ENCODE measurements at regions not wholly inside any gene's neighbourhood (a gene's known extent, or its start where the extent isn't known, plus 50 kb on each side); places are given as distances from the start of the nearest gene placed in this dataset.

DNA sequence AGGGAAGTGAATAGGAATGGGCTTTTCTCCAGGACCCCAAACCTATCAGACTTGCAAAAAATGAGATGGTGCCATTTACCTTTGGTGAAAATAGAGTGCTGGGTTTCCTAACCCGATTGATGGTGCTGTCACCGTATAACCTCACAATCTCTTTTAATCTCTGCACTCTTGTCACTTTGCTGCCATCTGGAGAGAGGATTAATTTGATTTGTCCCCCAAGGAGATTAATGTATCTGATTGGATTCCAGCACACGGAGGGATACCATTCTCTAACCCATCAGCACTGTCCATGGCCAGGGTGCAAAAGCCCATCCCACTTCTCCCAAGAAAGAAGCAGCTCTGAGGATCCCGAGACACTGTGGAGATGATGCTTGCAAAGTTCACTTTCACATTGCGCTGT is 86.3 kb upstream of the NFE2L3 start:
- DNase-seq (ENCODE audit: extremely low read depth, low read depth) = no peak
- TF ChIP-seq, protein P1, sequence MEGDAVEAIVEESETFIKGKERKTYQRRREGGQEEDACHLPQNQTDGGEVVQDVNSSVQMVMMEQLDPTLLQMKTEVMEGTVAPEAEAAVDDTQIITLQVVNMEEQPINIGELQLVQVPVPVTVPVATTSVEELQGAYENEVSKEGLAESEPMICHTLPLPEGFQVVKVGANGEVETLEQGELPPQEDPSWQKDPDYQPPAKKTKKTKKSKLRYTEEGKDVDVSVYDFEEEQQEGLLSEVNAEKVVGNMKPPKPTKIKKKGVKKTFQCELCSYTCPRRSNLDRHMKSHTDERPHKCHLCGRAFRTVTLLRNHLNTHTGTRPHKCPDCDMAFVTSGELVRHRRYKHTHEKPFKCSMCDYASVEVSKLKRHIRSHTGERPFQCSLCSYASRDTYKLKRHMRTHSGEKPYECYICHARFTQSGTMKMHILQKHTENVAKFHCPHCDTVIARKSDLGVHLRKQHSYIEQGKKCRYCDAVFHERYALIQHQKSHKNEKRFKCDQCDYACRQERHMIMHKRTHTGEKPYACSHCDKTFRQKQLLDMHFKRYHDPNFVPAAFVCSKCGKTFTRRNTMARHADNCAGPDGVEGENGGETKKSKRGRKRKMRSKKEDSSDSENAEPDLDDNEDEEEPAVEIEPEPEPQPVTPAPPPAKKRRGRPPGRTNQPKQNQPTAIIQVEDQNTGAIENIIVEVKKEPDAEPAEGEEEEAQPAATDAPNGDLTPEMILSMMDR (IDR thresholded peaks at IDR 0.05; ENCODE audit: low read depth, low read length, missing control alignments) = no peak
- H3K4me3 ChIP-seq (replicated peaks; ENCODE audit: low read depth, low read length) = no peak overlapping the region

DNA sequence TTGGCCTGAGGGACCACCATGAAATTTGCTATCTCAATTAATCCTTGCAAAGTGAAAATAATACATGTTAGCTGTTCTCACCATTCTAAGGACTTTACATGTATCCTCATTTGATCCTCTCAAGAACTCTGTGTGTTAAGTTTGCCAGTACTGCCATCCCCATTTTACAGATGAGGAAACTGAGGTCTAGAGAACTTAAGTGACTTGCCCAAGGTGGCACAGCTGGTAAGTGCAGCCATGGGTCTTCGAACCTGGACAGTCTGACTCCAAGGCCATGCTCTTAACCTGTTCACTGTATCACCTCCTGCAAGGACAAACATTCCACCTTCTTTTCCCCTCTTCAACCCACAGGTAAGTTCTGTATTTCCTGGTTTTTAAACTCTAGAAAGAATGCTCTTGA is 85.3 kb upstream of the NFE2L3 start:
- TF ChIP-seq, protein P1 (IDR thresholded peaks at IDR 0.05; ENCODE audit: low read depth, low read length, missing control alignments) = no peak
- DNase-seq (ENCODE audit: extremely low read depth, low read depth) = no peak
- no peak overlapping the region for H3K4me3 ChIP-seq (replicated peaks; ENCODE audit: low read depth, low read length)

DNA sequence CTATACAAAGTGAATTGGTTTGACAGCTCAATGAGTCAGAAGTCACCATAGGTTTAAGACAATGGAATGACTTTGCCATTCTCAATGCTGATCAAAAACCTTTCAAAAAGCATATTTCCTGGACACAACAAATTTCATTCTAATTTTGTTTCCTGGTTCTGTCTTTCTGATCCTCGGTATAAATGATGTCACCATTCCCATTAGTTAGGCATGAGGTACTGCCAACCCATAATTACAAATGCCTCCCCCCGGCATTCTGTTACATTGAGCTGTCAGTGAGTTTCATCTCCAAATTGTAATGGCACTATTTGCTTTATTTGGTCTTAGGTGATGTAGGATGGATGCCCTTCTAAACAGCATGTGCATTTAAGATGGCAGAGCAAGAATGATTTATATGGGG is 81.7 kb upstream of the NFE2L3 start:
- no peak overlapping the region for H3K4me3 ChIP-seq (replicated peaks; ENCODE audit: low read depth, low read length)
- DNase-seq (ENCODE audit: extremely low read depth, low read depth) = no peak
- TF ChIP-seq, protein P1 (IDR thresholded peaks at IDR 0.05; ENCODE audit: low read depth, low read length, missing control alignments) = no peak

DNA sequence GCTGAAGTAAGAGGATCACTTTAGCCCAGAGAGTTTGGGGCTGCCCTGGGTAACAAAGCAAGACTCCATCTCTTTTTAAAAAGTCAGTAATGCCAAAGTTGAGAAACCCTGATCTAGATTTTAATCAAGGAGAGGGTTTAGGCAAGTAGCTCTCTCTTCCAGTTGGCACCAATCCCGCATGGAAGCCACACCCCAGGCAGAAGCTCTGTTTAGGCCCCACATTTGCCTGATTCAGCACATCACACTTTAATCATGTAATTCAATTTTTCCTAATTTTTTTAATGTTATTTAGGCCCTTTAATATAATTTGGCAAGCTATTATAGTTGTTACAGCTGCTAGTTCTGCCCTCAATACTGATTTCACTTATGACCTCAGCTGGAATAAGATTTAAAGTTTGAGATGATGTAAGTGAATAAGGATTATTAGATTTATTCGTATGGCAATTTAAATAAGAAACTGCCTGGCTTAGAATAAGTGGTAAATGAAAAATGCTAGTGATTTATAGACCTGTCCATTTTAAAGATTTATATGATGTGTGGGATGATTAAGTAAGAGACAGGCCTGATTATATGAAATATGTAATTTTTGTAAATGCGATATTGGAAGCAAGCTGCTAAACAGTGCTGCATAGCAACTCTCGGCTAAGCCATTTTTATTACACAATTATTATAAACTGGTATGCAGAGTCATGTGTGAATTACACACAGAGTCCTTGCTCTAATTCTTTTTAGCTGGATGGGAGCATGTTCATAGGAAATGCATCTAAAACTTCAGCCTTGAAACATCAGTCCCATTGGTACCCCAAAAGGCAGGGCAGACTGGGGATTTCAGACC is 80.2 kb upstream of the NFE2L3 start:
- TF ChIP-seq, protein P1 (IDR thresholded peaks at IDR 0.05; ENCODE audit: low read depth, low read length, missing control alignments) = no peak
- no peak overlapping the region for H3K4me3 ChIP-seq (replicated peaks; ENCODE audit: low read depth, low read length)
- DNase-seq (ENCODE audit: extremely low read depth, low read depth) = no peak

DNA sequence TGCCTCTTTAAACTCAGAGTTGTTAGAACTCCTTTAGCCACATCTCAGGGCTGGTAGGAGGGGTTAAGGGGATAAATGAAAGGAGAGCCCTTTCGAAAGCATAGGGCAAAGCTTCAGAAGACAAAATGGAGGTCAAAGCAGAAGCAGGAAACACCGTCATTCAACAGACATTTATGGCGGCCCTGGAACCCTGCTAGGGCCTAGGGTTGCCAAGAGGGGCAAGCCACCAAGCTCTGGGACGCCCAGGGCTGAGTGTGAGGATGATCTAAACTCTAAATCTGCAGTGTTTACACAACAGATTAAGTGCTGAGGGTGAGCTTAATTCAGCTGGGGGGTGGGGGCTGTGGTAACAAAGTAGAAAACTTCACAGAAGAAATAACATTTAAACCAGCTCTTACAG is 79.0 kb upstream of the NFE2L3 start:
- DNase-seq (ENCODE audit: extremely low read depth, low read depth) = no peak
- H3K4me3 ChIP-seq (replicated peaks; ENCODE audit: low read depth, low read length) = no peak overlapping the region
- TF ChIP-seq, protein P1 (IDR thresholded peaks at IDR 0.05; ENCODE audit: low read depth, low read length, missing control alignments) = no peak

DNA sequence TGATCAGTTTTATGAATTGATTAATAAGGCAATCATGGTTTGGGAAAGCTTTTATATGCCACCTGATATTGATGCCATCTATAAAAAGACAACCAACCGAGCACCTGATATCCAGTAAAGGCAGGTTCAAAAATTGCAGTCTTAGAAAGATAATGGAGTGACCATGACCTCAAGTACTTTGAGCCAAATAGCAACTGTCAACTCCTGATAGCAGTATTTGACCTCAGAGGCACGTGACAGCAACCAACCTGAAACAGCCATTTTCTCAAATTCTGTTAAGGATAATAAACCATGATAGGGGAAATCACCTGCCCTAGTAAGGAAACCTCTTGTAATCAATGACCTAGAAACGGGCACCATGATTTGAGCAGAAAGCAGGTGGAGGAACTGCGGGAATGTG is 77.1 kb upstream of the NFE2L3 start:
- DNase-seq (ENCODE audit: extremely low read depth, low read depth) = no peak
- TF ChIP-seq, protein P1 (IDR thresholded peaks at IDR 0.05; ENCODE audit: low read depth, low read length, missing control alignments) = no peak
- H3K4me3 ChIP-seq (replicated peaks; ENCODE audit: low read depth, low read length) = no peak overlapping the region

DNA sequence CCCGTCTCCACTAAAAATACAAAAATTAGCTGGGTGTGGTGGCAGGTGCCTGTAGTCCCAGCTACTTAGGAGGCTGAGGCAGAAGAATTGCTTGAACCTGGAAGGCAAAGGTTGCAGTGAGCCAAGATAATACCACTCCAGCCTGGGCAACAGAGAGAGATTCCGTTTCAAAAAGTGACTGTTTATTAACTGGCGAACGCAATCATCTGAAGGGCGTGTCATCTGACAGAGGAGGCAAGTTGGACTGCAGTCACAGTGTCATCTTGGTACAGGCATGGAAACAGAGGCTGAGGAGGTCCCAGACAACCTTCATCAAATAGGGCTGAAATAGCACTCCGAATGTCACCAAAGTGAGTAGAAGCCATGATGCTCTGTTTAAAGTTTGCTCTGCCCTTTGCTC is 75.3 kb upstream of the NFE2L3 start:
- DNase-seq (ENCODE audit: extremely low read depth, low read depth) = no peak

More for the DNA sequence above, 75.3 kb upstream of the NFE2L3 start:
- TF ChIP-seq, protein P1 (IDR thresholded peaks at IDR 0.05; ENCODE audit: low read depth, low read length, missing control alignments) = no peak
- no peak overlapping the region for H3K4me3 ChIP-seq (replicated peaks; ENCODE audit: low read depth, low read length)
